B cell (primary cell): ENCODE measurements at regions not wholly inside any gene's neighbourhood (a gene's known extent, or its start where the extent isn't known, plus 50 kb on each side); places are given as distances from the start of the nearest gene placed in this dataset.

Source experiments
- CTCF ChIP-seq: fragments of 200-600 bp; IDR thresholded peaks from one replicate; pipeline ENCODE4 v1.8.0; 2022; ENCODE audit warnings: antibody characterized with exemption, mild to moderate bottlenecking
- EZH2 ChIP-seq: IDR thresholded peaks from 2 replicates; pipeline ENCODE4 v1.6.1; 2012; ENCODE audit warnings: borderline replicate concordance, low read depth, mild to moderate bottlenecking, moderate library complexity, low read length; ENCODE audit not compliant: insufficient read depth, poor library complexity, severe bottlenecking

GRCh38 chr1:95916616-95917015 is 682.6 kb downstream of the RWDD3 start:
- TF ChIP-seq CTCF (no peak), EZH2 (no peak)
